ENCODE measurements at regions not wholly inside any gene's neighbourhood (a gene's known extent, or its start where the extent isn't known, plus 50 kb on each side); places are given as distances from the start of the nearest gene placed in this dataset.

GRCh38 chr6:142518761-142519160, 217.0 kb downstream of the ADGRG6 start:
- Histone ChIP-seq H3K27me3 (ENCODE audit: insufficient read depth in 3 of 3, low read length in 2 of 3) (no peaks in the 10 kb centered on the region), H3K4me1 (no peaks in the 10 kb centered on the region), H3K27ac (no peak overlapping the region), H3K9me3 (no peaks in the 10 kb centered on the region), H3K4me3 (no peak overlapping the region), H3K36me3 (ENCODE audit: insufficient read depth in 1 of 2, low read depth in 1 of 2) (no peaks in the 10 kb centered on the region)
- DNase-seq (no peak), ATAC-seq (no peak)
- 51 to 64% (median 61%) methylated on average over 4 of the region's 4 CpGs for WGBS, 3 donors
- TF ChIP-seq CTCF (IDR thresholded peaks at IDR 0.05): no peak
- intact Hi-C loops (cut with DNase I): no loop called here

GRCh38 chr6:142521791-142522190, 220.0 kb downstream of the ADGRG6 start:
- ATAC-seq (no peak), DNase-seq (no peak)
- WGBS, 3 donors: 81 to 96% (median 88%) methylated on average over 2 of the region's 2 CpGs
- no peaks in the 10 kb centered on the region for H3K9me3 ChIP-seq
- no peak overlapping the region for H3K4me3 ChIP-seq
- H3K27ac ChIP-seq: no peak overlapping the region
- no peaks in the 10 kb centered on the region for H3K27me3 ChIP-seq (ENCODE audit: insufficient read depth in 3 of 3, low read length in 2 of 3)
- intact Hi-C loops (cut with DNase I): no loop called here
- H3K36me3 ChIP-seq (ENCODE audit: insufficient read depth in 1 of 2, low read depth in 1 of 2): no peaks in the 10 kb centered on the region
- no peaks in the 10 kb centered on the region for H3K4me1 ChIP-seq
- no peak for TF ChIP-seq CTCF (IDR thresholded peaks at IDR 0.05)

DNA sequence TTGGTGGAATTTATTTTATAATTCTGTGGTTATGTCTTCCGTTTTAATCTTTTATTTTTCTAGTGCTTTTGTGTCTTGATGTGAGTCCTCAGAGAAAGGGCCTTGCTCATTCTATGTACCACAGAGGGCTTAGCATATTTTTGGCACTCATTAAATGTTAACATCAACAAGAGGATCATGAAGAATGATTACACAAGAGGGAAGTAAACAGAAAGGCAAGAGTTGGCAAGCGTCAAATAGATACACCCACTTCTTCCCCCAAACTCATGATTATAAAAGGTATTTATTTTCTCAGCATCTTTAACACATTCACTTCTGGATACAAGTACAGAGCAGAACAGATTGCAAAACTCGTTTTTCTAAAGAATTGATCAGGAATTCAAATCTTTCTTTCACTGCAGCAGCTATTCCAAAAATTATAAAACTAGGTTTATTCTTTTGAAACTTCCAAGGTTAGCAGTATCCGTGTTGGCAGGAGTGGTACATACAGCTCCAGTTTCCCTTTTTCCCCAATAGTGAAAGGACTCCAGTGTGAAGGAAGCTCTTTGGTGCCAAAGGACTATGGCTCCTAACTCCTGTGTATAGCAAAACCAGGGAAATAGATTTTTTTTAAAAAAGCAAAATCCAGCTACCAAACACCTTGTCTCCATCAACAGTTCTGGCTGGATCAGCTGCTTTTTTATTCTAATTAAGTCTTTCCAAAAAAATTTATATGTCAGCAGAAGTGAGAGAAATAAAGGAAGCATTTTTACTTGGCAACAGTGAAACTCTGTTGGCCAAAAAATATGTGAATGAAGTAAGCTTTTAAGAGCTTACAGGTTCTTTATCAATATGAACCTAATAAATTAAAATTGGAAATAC, 221.9 kb downstream of the ADGRG6 start:
- no peaks in the 10 kb centered on the region for H3K36me3 ChIP-seq (ENCODE audit: insufficient read depth in 1 of 2, low read depth in 1 of 2)
- no peak overlapping the region for H3K27ac ChIP-seq
- ATAC-seq (no peak), DNase-seq (no peak)
- no peak overlapping the region for H3K4me3 ChIP-seq
- intact Hi-C loops (cut with DNase I): no loop called here
- no peaks in the 10 kb centered on the region for H3K27me3 ChIP-seq (ENCODE audit: insufficient read depth in 3 of 3, low read length in 2 of 3)
- TF ChIP-seq CTCF (IDR thresholded peaks at IDR 0.05): no peak
- H3K9me3 ChIP-seq: no peaks in the 10 kb centered on the region
- H3K4me1 ChIP-seq: no peaks in the 10 kb centered on the region
- 57 to 67% (median 63%) methylated on average over 4 of the region's 4 CpGs for WGBS, 3 donors

DNA sequence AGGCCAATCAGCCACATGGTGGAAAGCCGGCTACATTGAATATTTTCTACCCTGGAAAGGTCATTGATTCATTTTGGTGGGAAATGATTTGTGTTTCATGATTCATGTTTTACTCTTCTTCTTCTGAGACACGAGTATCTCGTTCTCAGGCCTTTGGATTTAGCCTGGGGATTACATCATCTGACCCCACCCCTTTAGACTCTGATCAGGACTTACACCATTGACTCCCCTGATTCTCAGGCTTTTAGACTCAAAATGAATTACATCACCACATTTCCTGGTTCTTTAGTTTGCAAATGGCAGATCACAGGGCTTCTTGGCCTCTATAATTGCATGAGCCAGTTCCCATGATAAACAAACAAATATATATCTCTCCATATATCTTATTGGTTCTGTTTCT, 228.8 kb downstream of the ADGRG6 start:
- no peak for ATAC-seq
- Histone ChIP-seq H3K4me3 (no peak overlapping the region), H3K36me3 (ENCODE audit: insufficient read depth in 1 of 2, low read depth in 1 of 2) (no peaks in the 10 kb centered on the region), H3K9me3 (no peaks in the 10 kb centered on the region), H3K4me1 (no peaks in the 10 kb centered on the region), H3K27ac (no peak overlapping the region), H3K27me3 (ENCODE audit: insufficient read depth in 3 of 3, low read length in 2 of 3) (no peaks in the 10 kb centered on the region)
- 69 to 81% (median 78%) methylated on average over 3 of the region's 3 CpGs for WGBS, 3 donors
- no peak for TF ChIP-seq CTCF (IDR thresholded peaks at IDR 0.05)
- no peak for DNase-seq
- intact Hi-C loops (cut with DNase I): no loop called here

GRCh38 chr6:142531727-142532126, 229.9 kb downstream of the ADGRG6 start:
- ATAC-seq: no peak
- 86 to 87% (median 87%) methylated on average over 1 of the region's 1 CpG for WGBS, 3 donors
- H3K36me3 ChIP-seq (ENCODE audit: insufficient read depth in 1 of 2, low read depth in 1 of 2): no peaks in the 10 kb centered on the region

More at GRCh38 chr6:142531727-142532126, 229.9 kb downstream of the ADGRG6 start:
- intact Hi-C loops (cut with DNase I): no loop called here
- Histone ChIP-seq H3K27ac (no peak overlapping the region), H3K9me3 (no peaks in the 10 kb centered on the region), H3K4me3 (no peak overlapping the region), H3K4me1 (no peaks in the 10 kb centered on the region), H3K27me3 (ENCODE audit: insufficient read depth in 3 of 3, low read length in 2 of 3) (no peaks in the 10 kb centered on the region)
- DNase-seq: no peak
- TF ChIP-seq CTCF (IDR thresholded peaks at IDR 0.05): no peak

Data from psoas muscle (tissue), 7 donors.